ENCODE measurements at regions not wholly inside any gene's neighbourhood (a gene's known extent, or its start where the extent isn't known, plus 50 kb on each side); places are given as distances from the start of the nearest gene placed in this dataset.

DNA sequence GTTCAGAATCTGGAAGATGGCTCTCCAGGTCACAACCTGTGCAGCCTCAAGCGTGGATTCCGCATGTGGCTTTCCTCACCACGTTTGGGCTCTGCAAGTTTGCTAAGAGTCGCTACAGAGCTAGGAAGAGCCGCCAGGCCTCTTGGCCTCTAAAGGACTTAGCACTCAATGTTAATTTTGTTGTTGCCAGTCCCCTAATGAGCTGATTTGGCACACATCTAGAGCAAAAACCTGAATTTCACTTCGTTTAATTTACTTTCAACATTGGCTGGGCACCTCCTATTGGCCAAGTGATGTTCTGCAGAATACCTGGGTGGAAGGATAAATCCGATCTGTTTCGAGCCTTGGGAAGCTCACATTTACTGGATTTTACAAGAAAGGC, 65.8 kb upstream of the UNC5A start:
- Histone ChIP-seq H3K27me3 (ENCODE audit: control insufficient read depth in 1 of 2, insufficient read depth in 2 of 2, low read length in 2 of 2) (peaks cover 76 to 80% of the 10 kb centered on the region in 2 experiments), H3K9me3 (ENCODE audit: control insufficient read depth in 1 of 2, insufficient read depth in 1 of 2, low read length in 2 of 2) (peaks cover 0 to 23% of the 10 kb centered on the region in 2 experiments), H3K27ac (ENCODE audit: low read depth in 1 of 2, low read length in 2 of 2) (no peak overlapping the region), H3K4me3 (ENCODE audit: low read length) (no peak overlapping the region), H3K4me1 (ENCODE audit: insufficient read depth, low read length) (peaks cover 35% of the 10 kb centered on the region), H3K36me3 (ENCODE audit: insufficient read depth, low read length) (no peaks in the 10 kb centered on the region)
- ChIA-PET POLR2A (no interaction called here), CTCF (no interaction called here)
- no peaks in the 10 kb centered on the region for H3K36me3 Mint-ChIP-seq (ENCODE audit: low read depth)
- no peaks in the 10 kb centered on the region for H3K9me3 Mint-ChIP-seq
- H3K27me3 Mint-ChIP-seq, result peaks cover 68% of the 10 kb centered on the region
- no peak overlapping the region for H3K27ac Mint-ChIP-seq
- DNase-seq, result peak in 1 of 14 experiments; percentile 8
- TF ChIP-seq, protein P1, sequence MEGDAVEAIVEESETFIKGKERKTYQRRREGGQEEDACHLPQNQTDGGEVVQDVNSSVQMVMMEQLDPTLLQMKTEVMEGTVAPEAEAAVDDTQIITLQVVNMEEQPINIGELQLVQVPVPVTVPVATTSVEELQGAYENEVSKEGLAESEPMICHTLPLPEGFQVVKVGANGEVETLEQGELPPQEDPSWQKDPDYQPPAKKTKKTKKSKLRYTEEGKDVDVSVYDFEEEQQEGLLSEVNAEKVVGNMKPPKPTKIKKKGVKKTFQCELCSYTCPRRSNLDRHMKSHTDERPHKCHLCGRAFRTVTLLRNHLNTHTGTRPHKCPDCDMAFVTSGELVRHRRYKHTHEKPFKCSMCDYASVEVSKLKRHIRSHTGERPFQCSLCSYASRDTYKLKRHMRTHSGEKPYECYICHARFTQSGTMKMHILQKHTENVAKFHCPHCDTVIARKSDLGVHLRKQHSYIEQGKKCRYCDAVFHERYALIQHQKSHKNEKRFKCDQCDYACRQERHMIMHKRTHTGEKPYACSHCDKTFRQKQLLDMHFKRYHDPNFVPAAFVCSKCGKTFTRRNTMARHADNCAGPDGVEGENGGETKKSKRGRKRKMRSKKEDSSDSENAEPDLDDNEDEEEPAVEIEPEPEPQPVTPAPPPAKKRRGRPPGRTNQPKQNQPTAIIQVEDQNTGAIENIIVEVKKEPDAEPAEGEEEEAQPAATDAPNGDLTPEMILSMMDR (IDR thresholded peaks at IDR 0.05), result no peak
- no peak overlapping the region for H3K4me3 Mint-ChIP-seq
- peaks cover 28% of the 10 kb centered on the region for H3K4me1 Mint-ChIP-seq (ENCODE audit: low read depth)
- ATAC-seq (ENCODE audit: poor library complexity), result no peak
- intact Hi-C loops (cut with DNase I, micrococcal nuclease), result no loop called here

DNA sequence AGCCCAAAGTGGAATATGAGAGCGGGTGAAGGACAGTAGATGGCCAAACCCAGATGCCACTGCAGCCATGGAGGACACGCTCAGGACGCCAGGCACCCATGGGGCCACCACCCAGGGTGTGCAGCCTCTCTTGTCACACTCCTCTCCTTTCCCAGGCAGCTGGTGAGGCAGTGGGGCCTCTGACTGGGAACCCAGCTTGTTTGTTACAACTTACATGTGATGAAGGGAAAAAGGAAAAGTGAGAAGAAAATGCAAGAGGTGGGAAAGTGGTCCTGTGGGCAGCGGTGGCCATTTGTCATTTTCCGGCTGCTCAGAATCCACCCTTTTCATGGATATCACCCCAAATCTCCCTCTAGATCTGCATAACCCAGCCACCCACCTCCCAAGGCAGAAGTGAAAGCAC, 62.7 kb upstream of the UNC5A start:
- POLR2A ChIA-PET, result no interaction called here
- CTCF ChIA-PET, result no interaction called here
- Mint-ChIP-seq H3K27ac (no peak overlapping the region), H3K9me3 (no peaks in the 10 kb centered on the region), H3K4me1 (ENCODE audit: low read depth) (peaks cover 28% of the 10 kb centered on the region), H3K27me3 (peaks cover 76% of the 10 kb centered on the region), H3K36me3 (ENCODE audit: low read depth) (no peaks in the 10 kb centered on the region), H3K4me3 (no peak overlapping the region)
- H3K9me3 ChIP-seq (ENCODE audit: control insufficient read depth in 1 of 2, insufficient read depth in 1 of 2, low read length in 2 of 2), result peaks cover 0 to 15% of the 10 kb centered on the region in 2 experiments
- H3K27ac ChIP-seq (ENCODE audit: low read depth in 1 of 2, low read length in 2 of 2), result no peak overlapping the region
- H3K36me3 ChIP-seq (ENCODE audit: insufficient read depth, low read length), result no peaks in the 10 kb centered on the region
- peaks cover 69 to 75% of the 10 kb centered on the region in 2 experiments for H3K27me3 ChIP-seq (ENCODE audit: control insufficient read depth in 1 of 2, insufficient read depth in 2 of 2, low read length in 2 of 2)
- no peak overlapping the region for H3K4me3 ChIP-seq (ENCODE audit: low read length)
- no peak for DNase-seq
- no peak for ATAC-seq (ENCODE audit: poor library complexity)
- TF ChIP-seq, protein P1 (IDR thresholded peaks at IDR 0.05), result no peak
- H3K4me1 ChIP-seq (ENCODE audit: insufficient read depth, low read length), result peaks cover 31% of the 10 kb centered on the region
- intact Hi-C loops (cut with DNase I, micrococcal nuclease), result no loop called here

DNA sequence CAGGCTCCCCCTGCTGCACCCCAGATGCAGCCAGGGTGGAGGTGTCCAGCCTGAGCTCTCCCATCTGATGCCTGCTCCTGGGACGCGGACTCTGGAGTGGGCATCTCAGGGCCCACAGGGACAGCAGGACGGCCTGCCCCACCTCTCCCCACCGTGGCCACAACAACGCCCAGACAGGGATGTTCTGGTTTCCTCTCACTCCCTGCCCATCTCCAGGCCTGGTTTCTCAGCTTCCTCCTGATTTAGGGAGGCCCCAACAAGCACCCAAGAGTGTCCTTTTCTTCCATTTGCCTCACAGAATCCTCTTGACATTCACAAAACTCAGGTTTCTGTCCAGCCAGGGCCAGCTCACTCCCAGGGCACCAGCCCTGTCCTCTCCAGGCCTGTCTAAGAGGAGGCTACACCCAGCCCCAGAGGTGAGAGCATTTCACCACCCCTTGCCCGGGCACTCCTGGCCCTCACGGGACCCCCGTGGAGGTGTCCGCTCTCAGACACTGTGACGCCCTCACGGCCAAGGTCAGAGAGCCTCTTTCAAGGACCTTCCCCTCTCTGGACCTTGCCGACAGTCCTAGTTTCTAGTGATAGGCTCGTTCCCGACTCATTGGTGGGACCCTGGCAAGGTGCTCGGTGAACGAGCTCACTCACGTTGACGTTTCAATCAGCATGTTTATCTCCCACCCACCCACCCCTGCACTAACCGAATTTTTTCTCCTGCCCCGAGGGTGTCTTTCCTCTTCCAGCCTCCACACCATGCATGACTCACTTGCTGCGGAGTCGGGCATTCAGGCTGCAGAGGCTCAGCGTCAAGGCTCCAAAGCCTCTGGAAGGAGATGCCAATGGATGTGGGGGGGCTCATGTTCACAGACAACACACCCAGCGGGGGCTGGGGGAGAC, 62.0 kb upstream of the UNC5A start:
- intact Hi-C loops (cut with DNase I, micrococcal nuclease), result no loop called here
- TF ChIP-seq, protein P1 (IDR thresholded peaks at IDR 0.05), result no peak
- DNase-seq, result peak in 1 of 14 experiments; percentile 6
- Mint-ChIP-seq H3K36me3 (ENCODE audit: low read depth) (no peaks in the 10 kb centered on the region), H3K4me1 (ENCODE audit: low read depth) (peaks cover 28% of the 10 kb centered on the region), H3K27ac (no peak overlapping the region), H3K9me3 (no peaks in the 10 kb centered on the region), H3K27me3 (peaks cover 77% of the 10 kb centered on the region), H3K4me3 (no peak overlapping the region)
- Histone ChIP-seq H3K4me3 (ENCODE audit: low read length) (no peak overlapping the region), H3K36me3 (ENCODE audit: insufficient read depth, low read length) (no peaks in the 10 kb centered on the region), H3K27me3 (ENCODE audit: control insufficient read depth in 1 of 2, insufficient read depth in 2 of 2, low read length in 2 of 2) (peaks cover 65 to 69% of the 10 kb centered on the region in 2 experiments), H3K9me3 (ENCODE audit: control insufficient read depth in 1 of 2, insufficient read depth in 1 of 2, low read length in 2 of 2) (peaks cover 0 to 15% of the 10 kb centered on the region in 2 experiments), H3K27ac (ENCODE audit: low read depth in 1 of 2, low read length in 2 of 2) (no peak overlapping the region), H3K4me1 (ENCODE audit: insufficient read depth, low read length) (peaks cover 27% of the 10 kb centered on the region)
- no peak for ATAC-seq (ENCODE audit: poor library complexity)
- POLR2A ChIA-PET, result no interaction called here
- CTCF ChIA-PET, result no interaction called here
